K562 (cell line): ENCODE measurements at regions not wholly inside any gene's neighbourhood (a gene's known extent, or its start where the extent isn't known, plus 50 kb on each side); places are given as distances from the start of the nearest gene placed in this dataset.

Source experiments
- CCAR2 ChIP-seq: fragments of 200-400 bp; formaldehyde crosslinking; IDR thresholded peaks from 2 replicates; pipeline ENCODE4 v1.6.1; 2017; ENCODE audit warnings: mild to moderate bottlenecking, low read depth, low read length
- CREB1 ChIP-seq, 2 experiments: sonication (generic) in 1 of 2; formaldehyde crosslinking in 1 of 2; IDR thresholded peaks; 2 replicates each; pipeline versions ENCODE4 v1.6.1 to v1.8.0; 2012 to 2022; ENCODE audit warnings: inconsistent platforms in 1 of 2, mild to moderate bottlenecking in 1 of 2, missing genetic modification reagents in 1 of 2, moderate library complexity in 1 of 2
- HMGN3 ChIP-seq: IDR thresholded peaks from 2 replicates; pipeline ENCODE4 v1.6.1; 2011; ENCODE audit warnings: borderline replicate concordance, low read depth, mild to moderate bottlenecking, mixed read lengths, low read length; ENCODE audit not compliant: insufficient read length; ENCODE audit errors: extremely low read depth
- KDM1A ChIP-seq, 2 experiments: fragments of 450-650 bp; IDR thresholded peaks; 2 replicates each; pipeline ENCODE4 v1.6.1; 2016; ENCODE audit warnings: mild to moderate bottlenecking in 2 of 2
- MCM3 ChIP-seq: fragments of 450-650 bp; IDR thresholded peaks from 2 replicates; pipeline ENCODE4 v1.6.1; 2016
- U2AF2 ChIP-seq: fragments of 200-400 bp; formaldehyde crosslinking; optimal IDR thresholded peaks from 2 replicates; pipeline ENCODE3; 2017; ENCODE audit warnings: low read depth, mild to moderate bottlenecking, low read length
- ZNF133 ChIP-seq: fragments of 250-450 bp; sonication (Bioruptor Pico); IDR thresholded peaks from 2 replicates; pipeline ENCODE4 v1.4.0; 2020; ENCODE audit warnings: mild to moderate bottlenecking
- TF ChIP-seq, protein P1 (sequence below), 3 experiments: IDR thresholded peaks in 2 of 3; conservative IDR thresholded peaks in 1 of 3; 2 replicates each; pipeline ENCODE4 v1.5.1; 2011 to 2012; ENCODE audit warnings: low read length in 3 of 3, mild to moderate bottlenecking in 3 of 3, control low read depth in 2 of 3, improper control_type of control experiment in 1 of 3, inconsistent platforms in 1 of 3, low read depth in 1 of 3, mixed read lengths in 1 of 3, moderate library complexity in 1 of 3; ENCODE audit not compliant: insufficient read depth in 2 of 3
- TF ChIP-seq, protein P2 (sequence below), 2 experiments: fragments of 450-650 bp; conservative IDR thresholded peaks; 2 replicates each; pipeline ENCODE4 v1.6.1; 2017; ENCODE audit warnings: mild to moderate bottlenecking in 2 of 2, moderate library complexity in 2 of 2

DNA sequence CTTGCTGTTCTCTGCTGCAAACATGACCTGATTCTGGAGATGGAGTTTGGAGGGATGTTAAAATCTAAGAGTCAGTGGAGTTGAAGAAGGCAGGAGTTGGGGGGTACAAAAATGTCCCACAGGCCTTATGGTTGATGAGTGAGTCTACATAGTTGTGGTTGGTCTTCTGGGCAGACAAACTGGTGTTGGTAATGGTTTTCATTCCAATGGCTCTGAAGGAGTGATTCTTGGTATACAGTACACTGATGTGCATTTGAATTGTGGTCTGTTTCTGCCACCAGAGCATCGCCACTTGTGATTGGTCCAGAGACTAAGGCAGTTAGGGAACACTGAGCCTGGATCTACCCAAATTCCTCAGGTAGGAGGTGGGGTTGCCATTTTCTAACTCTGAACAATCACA lies 514.1 kb upstream of the CFAP20DC start:
- no peak for TF ChIP-seq CCAR2
- TF ChIP-seq, protein P1, sequence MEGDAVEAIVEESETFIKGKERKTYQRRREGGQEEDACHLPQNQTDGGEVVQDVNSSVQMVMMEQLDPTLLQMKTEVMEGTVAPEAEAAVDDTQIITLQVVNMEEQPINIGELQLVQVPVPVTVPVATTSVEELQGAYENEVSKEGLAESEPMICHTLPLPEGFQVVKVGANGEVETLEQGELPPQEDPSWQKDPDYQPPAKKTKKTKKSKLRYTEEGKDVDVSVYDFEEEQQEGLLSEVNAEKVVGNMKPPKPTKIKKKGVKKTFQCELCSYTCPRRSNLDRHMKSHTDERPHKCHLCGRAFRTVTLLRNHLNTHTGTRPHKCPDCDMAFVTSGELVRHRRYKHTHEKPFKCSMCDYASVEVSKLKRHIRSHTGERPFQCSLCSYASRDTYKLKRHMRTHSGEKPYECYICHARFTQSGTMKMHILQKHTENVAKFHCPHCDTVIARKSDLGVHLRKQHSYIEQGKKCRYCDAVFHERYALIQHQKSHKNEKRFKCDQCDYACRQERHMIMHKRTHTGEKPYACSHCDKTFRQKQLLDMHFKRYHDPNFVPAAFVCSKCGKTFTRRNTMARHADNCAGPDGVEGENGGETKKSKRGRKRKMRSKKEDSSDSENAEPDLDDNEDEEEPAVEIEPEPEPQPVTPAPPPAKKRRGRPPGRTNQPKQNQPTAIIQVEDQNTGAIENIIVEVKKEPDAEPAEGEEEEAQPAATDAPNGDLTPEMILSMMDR (IDR thresholded peaks at IDR 0.05 in 2 of 3, conservative IDR thresholded peaks at IDR 0.05 in 1 of 3; ENCODE audit: insufficient read depth in 2 of 3, low read depth in 1 of 3, low read length in 3 of 3) = no peak
- no peak for TF ChIP-seq U2AF2
- TF ChIP-seq KDM1A (IDR thresholded peaks at IDR 0.05) = no peak
- no peak for TF ChIP-seq ZNF133
- no peak for TF ChIP-seq CREB1 (IDR thresholded peaks at IDR 0.05)
- no peak for TF ChIP-seq CREB1 (CRISPR knock-in tag; IDR thresholded peaks at IDR 0.05)
- no peak for TF ChIP-seq HMGN3
- TF ChIP-seq MCM3 = no peak
- TF ChIP-seq, protein P2, sequence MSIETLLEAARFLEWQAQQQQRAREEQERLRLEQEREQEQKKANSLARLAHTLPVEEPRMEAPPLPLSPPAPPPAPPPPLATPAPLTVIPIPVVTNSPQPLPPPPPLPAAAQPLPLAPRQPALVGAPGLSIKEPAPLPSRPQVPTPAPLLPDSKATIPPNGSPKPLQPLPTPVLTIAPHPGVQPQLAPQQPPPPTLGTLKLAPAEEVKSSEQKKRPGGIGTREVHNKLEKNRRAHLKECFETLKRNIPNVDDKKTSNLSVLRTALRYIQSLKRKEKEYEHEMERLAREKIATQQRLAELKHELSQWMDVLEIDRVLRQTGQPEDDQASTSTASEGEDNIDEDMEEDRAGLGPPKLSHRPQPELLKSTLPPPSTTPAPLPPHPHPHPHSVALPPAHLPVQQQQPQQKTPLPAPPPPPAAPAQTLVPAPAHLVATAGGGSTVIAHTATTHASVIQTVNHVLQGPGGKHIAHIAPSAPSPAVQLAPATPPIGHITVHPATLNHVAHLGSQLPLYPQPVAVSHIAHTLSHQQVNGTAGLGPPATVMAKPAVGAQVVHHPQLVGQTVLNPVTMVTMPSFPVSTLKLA (conservative IDR thresholded peaks at IDR 0.05) = no peak
